ENCODE measurements at regions not wholly inside any gene's neighbourhood (a gene's known extent, or its start where the extent isn't known, plus 50 kb on each side); places are given as distances from the start of the nearest gene placed in this dataset.

- Histone ChIP-seq H3K4me1 (ENCODE audit: insufficient read depth, low read length) (no peaks in the 10 kb centered on the region), H3K4me3 (ENCODE audit: low read length) (no peak overlapping the region), H3K27me3 (ENCODE audit: control insufficient read depth in 1 of 2, insufficient read depth in 2 of 2, low read length in 2 of 2) (no peaks in the 10 kb centered on the region), H3K9me3 (ENCODE audit: control insufficient read depth in 1 of 2, insufficient read depth in 1 of 2, low read length in 2 of 2) (no peaks in the 10 kb centered on the region), H3K36me3 (ENCODE audit: insufficient read depth, low read length) (no peaks in the 10 kb centered on the region), H3K27ac (ENCODE audit: low read depth in 1 of 2, low read length in 2 of 2) (no peak overlapping the region)
- H3K4me1 Mint-ChIP-seq (ENCODE audit: low read depth): no peaks in the 10 kb centered on the region
- no peaks in the 10 kb centered on the region for H3K27me3 Mint-ChIP-seq
- H3K9me3 Mint-ChIP-seq: peaks cover 3% of the 10 kb centered on the region
- no peaks in the 10 kb centered on the region for H3K36me3 Mint-ChIP-seq (ENCODE audit: low read depth)
- no peak for TF ChIP-seq CTCF (IDR thresholded peaks at IDR 0.05)
- POLR2A ChIA-PET: no interaction called here
- ATAC-seq (ENCODE audit: poor library complexity): no peak
- no peak overlapping the region for H3K27ac Mint-ChIP-seq
- CTCF ChIA-PET: no interaction called here
- H3K4me3 Mint-ChIP-seq: no peak overlapping the region
- intact Hi-C loops (cut with DNase I, micrococcal nuclease): no loop called here
- DNase-seq: no peak
Observed at GRCh38 chr3:173257797-173258196, 116.8 kb upstream of the SPATA16 start.

GRCh38 chr3:173255555-173255954, 114.5 kb upstream of the SPATA16 start:
- intact Hi-C loops (cut with DNase I, micrococcal nuclease): no loop called here
- H3K27me3 Mint-ChIP-seq: no peaks in the 10 kb centered on the region

DNA sequence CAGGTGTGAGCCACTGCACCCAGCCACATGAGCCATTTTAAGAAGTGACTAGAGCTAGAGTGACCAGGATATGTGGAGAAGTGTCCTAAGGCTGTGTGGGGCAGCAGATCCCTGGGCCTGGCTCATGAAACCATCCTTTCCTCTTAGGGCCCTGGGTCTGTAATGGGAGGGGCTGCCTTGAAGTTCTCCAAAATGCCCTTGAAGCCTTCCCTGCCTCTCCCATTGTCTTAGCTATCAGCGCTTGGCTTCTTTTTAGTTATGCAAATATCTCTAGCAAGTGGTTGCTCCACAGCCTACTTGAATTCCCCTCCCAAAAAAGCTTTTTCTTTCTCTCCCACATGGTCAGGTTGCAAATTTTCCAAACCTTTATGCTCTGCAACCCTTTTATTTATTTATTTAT, 112.4 kb upstream of the SPATA16 start:
- POLR2A ChIA-PET: no interaction called here
- intact Hi-C loops (cut with DNase I, micrococcal nuclease): no loop called here
- TF ChIP-seq CTCF (IDR thresholded peaks at IDR 0.05): no peak
- no peak overlapping the region for H3K27ac Mint-ChIP-seq
- no peaks in the 10 kb centered on the region for H3K36me3 Mint-ChIP-seq (ENCODE audit: low read depth)
- DNase-seq (no peak), ATAC-seq (ENCODE audit: poor library complexity) (no peak)
- H3K4me3 Mint-ChIP-seq: no peak overlapping the region
- no peaks in the 10 kb centered on the region for H3K27me3 ChIP-seq (ENCODE audit: control insufficient read depth in 1 of 2, insufficient read depth in 2 of 2, low read length in 2 of 2)
- no peaks in the 10 kb centered on the region for H3K4me1 ChIP-seq (ENCODE audit: insufficient read depth, low read length)
- no peaks in the 10 kb centered on the region for H3K9me3 ChIP-seq (ENCODE audit: control insufficient read depth in 1 of 2, insufficient read depth in 1 of 2, low read length in 2 of 2)
- no peaks in the 10 kb centered on the region for H3K27me3 Mint-ChIP-seq
- H3K4me1 Mint-ChIP-seq (ENCODE audit: low read depth): no peaks in the 10 kb centered on the region
- peaks cover 5% of the 10 kb centered on the region for H3K9me3 Mint-ChIP-seq
- CTCF ChIA-PET: no interaction called here
- no peak overlapping the region for H3K4me3 ChIP-seq (ENCODE audit: low read length)
- no peak overlapping the region for H3K27ac ChIP-seq (ENCODE audit: low read depth in 1 of 2, low read length in 2 of 2)
- H3K36me3 ChIP-seq (ENCODE audit: insufficient read depth, low read length): no peaks in the 10 kb centered on the region

More at GRCh38 chr3:173255555-173255954, 114.5 kb upstream of the SPATA16 start:
- H3K9me3 ChIP-seq (ENCODE audit: control insufficient read depth in 1 of 2, insufficient read depth in 1 of 2, low read length in 2 of 2): no peaks in the 10 kb centered on the region
- Mint-ChIP-seq H3K36me3 (ENCODE audit: low read depth) (no peaks in the 10 kb centered on the region), H3K4me3 (no peak overlapping the region), H3K9me3 (peaks cover 5% of the 10 kb centered on the region), H3K4me1 (ENCODE audit: low read depth) (no peaks in the 10 kb centered on the region), H3K27ac (no peak overlapping the region)
- DNase-seq (no peak), ATAC-seq (ENCODE audit: poor library complexity) (no peak)
- TF ChIP-seq CTCF (IDR thresholded peaks at IDR 0.05): no peak
- CTCF ChIA-PET: no interaction called here
- POLR2A ChIA-PET: interaction anchor here (0.6 kb wide), 1 partner anchor 44 kb away, joined by 3 read pairs; no protein-coding TSS in a partner anchor
- no peaks in the 10 kb centered on the region for H3K27me3 ChIP-seq (ENCODE audit: control insufficient read depth in 1 of 2, insufficient read depth in 2 of 2, low read length in 2 of 2)
- no peak overlapping the region for H3K27ac ChIP-seq (ENCODE audit: low read depth in 1 of 2, low read length in 2 of 2)
- H3K36me3 ChIP-seq (ENCODE audit: insufficient read depth, low read length): no peaks in the 10 kb centered on the region
- H3K4me3 ChIP-seq (ENCODE audit: low read length): no peak overlapping the region
- no peaks in the 10 kb centered on the region for H3K4me1 ChIP-seq (ENCODE audit: insufficient read depth, low read length)
